HepG2 (cell line): ENCODE measurements at regions not wholly inside any gene's neighbourhood (a gene's known extent, or its start where the extent isn't known, plus 50 kb on each side); places are given as distances from the start of the nearest gene placed in this dataset.

Experiments used
- ARID4A ChIP-seq: sonication (generic); formaldehyde crosslinking; IDR thresholded peaks from 2 replicates; pipeline ENCODE4 v1.5.0; 2020; ENCODE audit warnings: mild to moderate bottlenecking, missing genetic modification reagents, borderline replicate concordance
- BRD4 ChIP-seq: sonication (generic); formaldehyde crosslinking; IDR thresholded peaks from 2 replicates; pipeline ENCODE4 v1.4.0; 2020; ENCODE audit warnings: missing genetic modification reagents
- CBX5 ChIP-seq: sonication (generic); formaldehyde crosslinking; IDR thresholded peaks from 2 replicates; pipeline ENCODE4 v1.4.0; 2020; ENCODE audit warnings: missing genetic modification reagents, borderline replicate concordance
- CSRNP1 ChIP-seq: sonication (generic); formaldehyde crosslinking; IDR thresholded peaks from 2 replicates; pipeline ENCODE4 v1.8.1; 2023; ENCODE audit warnings: mild to moderate bottlenecking, missing genetic modification reagents
- KDM6A ChIP-seq: IDR thresholded peaks from 2 replicates; pipeline ENCODE4 v1.6.1; 2016; ENCODE audit warnings: low read depth
- KLF11 ChIP-seq: IDR thresholded peaks from 2 replicates; pipeline ENCODE4 v1.6.1; 2016; ENCODE audit warnings: missing compliant biosample characterization
- LBX2 ChIP-seq: sonication (generic); formaldehyde crosslinking; IDR thresholded peaks from 2 replicates; pipeline ENCODE4 v1.5.0; 2020; ENCODE audit warnings: missing genetic modification reagents, mild to moderate bottlenecking, borderline replicate concordance
- NR2C2 ChIP-seq: sonication (generic); formaldehyde crosslinking; IDR thresholded peaks from 2 replicates; pipeline ENCODE4 v1.4.0; 2020; ENCODE audit warnings: missing genetic modification reagents, mild to moderate bottlenecking, moderate library complexity, borderline replicate concordance
- PAX8 ChIP-seq: sonication (generic); formaldehyde crosslinking; IDR thresholded peaks from 2 replicates; pipeline ENCODE4 v1.8.0; 2022; ENCODE audit warnings: mild to moderate bottlenecking, missing genetic modification reagents, borderline replicate concordance
- SALL1 ChIP-seq: sonication (generic); formaldehyde crosslinking; IDR thresholded peaks from 2 replicates; pipeline ENCODE4 v1.8.0; 2022; ENCODE audit warnings: mild to moderate bottlenecking, missing genetic modification reagents
- SRSF9 ChIP-seq: fragments of 200-400 bp; formaldehyde crosslinking; IDR thresholded peaks from 2 replicates; pipeline ENCODE4 v1.6.1; 2018; ENCODE audit warnings: borderline replicate concordance, mild to moderate bottlenecking, low read depth, low read length; ENCODE audit not compliant: insufficient read depth, poor library complexity, severe bottlenecking
- STAT5B ChIP-seq: sonication (generic); formaldehyde crosslinking; IDR thresholded peaks from 2 replicates; pipeline ENCODE4 v1.4.0; 2020; ENCODE audit warnings: missing genetic modification reagents
- YEATS4 ChIP-seq: sonication (generic); formaldehyde crosslinking; IDR thresholded peaks from 2 replicates; pipeline ENCODE4 v1.4.0; 2020; ENCODE audit warnings: missing genetic modification reagents, borderline replicate concordance
- ZBTB26 ChIP-seq: IDR thresholded peaks from 2 replicates; pipeline ENCODE4 v1.6.1; 2016; ENCODE audit warnings: missing compliant biosample characterization, missing genetic modification reagents, borderline replicate concordance
- ZBTB3 ChIP-seq: sonication (generic); formaldehyde crosslinking; IDR thresholded peaks from 2 replicates; pipeline ENCODE4 v1.4.0; 2020; ENCODE audit warnings: low read depth, mild to moderate bottlenecking, moderate library complexity, missing genetic modification reagents, borderline replicate concordance
- ZFP36 ChIP-seq: fragments of 150-350 bp; IDR thresholded peaks from 2 replicates; pipeline ENCODE4 v1.6.1; 2018; ENCODE audit warnings: borderline replicate concordance, low read length, low read depth; ENCODE audit not compliant: partially characterized antibody
- ZMAT3 ChIP-seq: sonication (generic); formaldehyde crosslinking; conservative IDR thresholded peaks from 2 replicates; pipeline ENCODE4 v1.7.0; 2021; ENCODE audit warnings: missing genetic modification reagents
- ZNF205 ChIP-seq: IDR thresholded peaks from 2 replicates; pipeline ENCODE4 v1.6.1; 2018; ENCODE audit warnings: missing biosample characterization, missing genetic modification reagents
- ZNF639 ChIP-seq: conservative IDR thresholded peaks from 2 replicates; pipeline ENCODE4 v1.6.1; 2018; ENCODE audit warnings: missing genetic modification reagents

GRCh38 chr20:29079769-29080690 is 2177.4 kb upstream of the DEFB115 start (continued):
- TF ChIP-seq STAT5B (no peak), KLF11 (CRISPR knock-in tag) (0 out of 2 replicates have a peak, but pooled peaks have one; percentile 36), CBX5 (CRISPR knock-in tag) (peak; percentile 70; the same call in 1 of the 2 replicates), BRD4 (CRISPR knock-in tag) (peak; percentile 22; the same call in 1 of the 2 replicates), ARID4A (peak; percentile 73; the same call in 1 of the 2 replicates), ZNF205 (CRISPR knock-in tag) (0 out of 2 replicates have a peak, but pooled peaks have one; percentile 57), LBX2 (no peak), ZNF639 (CRISPR knock-in tag) (no peak), YEATS4 (CRISPR knock-in tag) (peak; percentile 50; the same call in 1 of the 2 replicates), ZFP36 (peak; percentile 6), KDM6A (CRISPR knock-in tag) (no peak), CSRNP1 (CRISPR knock-in tag) (peak; percentile 45; the same call in 1 of the 2 replicates), SRSF9 (no peak), ZBTB26 (CRISPR knock-in tag) (0 out of 2 replicates have a peak, but pooled peaks have one; percentile 16), NR2C2 (peak; percentile 93), ZMAT3 (CRISPR knock-in tag) (peak; percentile 76; the same call in 1 of the 2 replicates), PAX8 (no peak), ZBTB3 (CRISPR knock-in tag) (no peak), SALL1 (CRISPR knock-in tag) (peak; percentile 39; the same call in 1 of the 2 replicates)
